VCaP (cell line): ENCODE measurements at regions not wholly inside any gene's neighbourhood (a gene's known extent, or its start where the extent isn't known, plus 50 kb on each side); places are given as distances from the start of the nearest gene placed in this dataset.

Source experiments
- H3K27ac ChIP-seq: fragments of 450-650 bp; 2 replicates; pipeline ENCODE4 v1.5.1; 2017
- TF ChIP-seq, protein P1 (sequence below): fragments of 450-650 bp; conservative IDR thresholded peaks from 2 replicates; pipeline ENCODE4 v1.5.1; 2017; ENCODE audit warnings: mild to moderate bottlenecking, moderate library complexity

DNA sequence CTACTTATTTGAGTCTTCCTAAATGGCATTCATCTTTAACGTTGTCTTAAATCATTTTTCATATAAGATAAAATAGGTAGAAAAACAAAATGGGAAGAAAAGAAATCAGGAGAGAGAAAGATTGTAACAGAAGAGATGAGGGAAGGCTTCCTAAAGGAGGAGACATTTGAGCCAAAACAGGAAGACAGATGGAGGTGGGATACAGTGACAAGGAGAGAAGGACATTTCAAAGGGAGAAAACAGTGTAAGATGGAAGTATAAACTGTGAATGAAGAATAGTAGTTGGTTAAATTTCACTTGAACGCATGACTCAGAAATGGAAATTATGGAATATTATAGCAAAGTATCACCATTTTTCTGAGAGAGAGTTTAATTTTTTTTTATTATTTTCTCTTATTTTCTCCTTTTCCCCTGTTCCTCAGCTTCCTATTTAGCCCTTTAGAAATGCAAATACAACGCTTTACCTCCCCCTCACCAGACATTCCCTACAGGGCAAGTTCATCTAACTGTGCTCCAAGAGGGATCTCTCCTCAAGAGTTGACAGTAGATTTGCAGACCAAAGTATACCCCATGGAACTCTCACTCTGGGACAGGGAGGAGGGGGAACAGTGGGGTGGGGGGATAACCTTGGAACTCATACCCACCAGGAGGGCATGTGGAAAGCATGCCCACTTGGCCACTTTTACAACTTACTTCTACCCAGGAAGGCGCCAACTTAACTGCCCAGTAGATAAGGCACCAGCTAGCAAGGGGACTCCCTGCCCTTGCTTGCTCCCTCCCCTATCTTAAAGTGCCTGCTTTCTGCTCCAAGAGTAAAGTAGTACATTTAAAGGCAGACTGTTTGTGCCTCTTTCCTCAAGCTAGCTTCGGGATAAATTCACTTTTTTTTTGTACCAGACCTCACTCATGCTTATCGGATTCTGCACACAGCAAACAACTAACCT lies 304.7 kb upstream of the POU5F2 start:
- TF ChIP-seq, protein P1, sequence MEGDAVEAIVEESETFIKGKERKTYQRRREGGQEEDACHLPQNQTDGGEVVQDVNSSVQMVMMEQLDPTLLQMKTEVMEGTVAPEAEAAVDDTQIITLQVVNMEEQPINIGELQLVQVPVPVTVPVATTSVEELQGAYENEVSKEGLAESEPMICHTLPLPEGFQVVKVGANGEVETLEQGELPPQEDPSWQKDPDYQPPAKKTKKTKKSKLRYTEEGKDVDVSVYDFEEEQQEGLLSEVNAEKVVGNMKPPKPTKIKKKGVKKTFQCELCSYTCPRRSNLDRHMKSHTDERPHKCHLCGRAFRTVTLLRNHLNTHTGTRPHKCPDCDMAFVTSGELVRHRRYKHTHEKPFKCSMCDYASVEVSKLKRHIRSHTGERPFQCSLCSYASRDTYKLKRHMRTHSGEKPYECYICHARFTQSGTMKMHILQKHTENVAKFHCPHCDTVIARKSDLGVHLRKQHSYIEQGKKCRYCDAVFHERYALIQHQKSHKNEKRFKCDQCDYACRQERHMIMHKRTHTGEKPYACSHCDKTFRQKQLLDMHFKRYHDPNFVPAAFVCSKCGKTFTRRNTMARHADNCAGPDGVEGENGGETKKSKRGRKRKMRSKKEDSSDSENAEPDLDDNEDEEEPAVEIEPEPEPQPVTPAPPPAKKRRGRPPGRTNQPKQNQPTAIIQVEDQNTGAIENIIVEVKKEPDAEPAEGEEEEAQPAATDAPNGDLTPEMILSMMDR = no peak
- no peak overlapping the region for H3K27ac ChIP-seq

DNA sequence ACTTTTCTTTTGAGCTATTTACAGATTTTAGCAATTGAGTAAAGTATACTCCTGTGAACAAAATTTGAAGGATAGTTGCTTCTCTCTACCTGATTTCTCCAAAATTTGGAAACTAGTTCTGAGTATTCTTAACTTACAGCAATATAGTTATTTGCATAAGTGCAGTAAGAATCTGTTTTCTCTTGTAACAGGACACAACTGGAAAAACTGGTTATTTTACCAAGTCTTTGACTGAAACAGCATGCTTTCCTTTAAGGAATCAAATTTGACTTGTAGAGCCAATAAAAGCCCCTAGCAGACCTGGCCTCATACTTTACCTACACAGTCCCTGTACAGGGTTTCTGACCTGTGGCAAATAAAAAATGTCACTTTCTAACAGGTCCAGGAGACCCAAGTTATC lies 301.9 kb upstream of the POU5F2 start:
- TF ChIP-seq, protein P1 = no peak
- H3K27ac ChIP-seq = no peak overlapping the region

DNA sequence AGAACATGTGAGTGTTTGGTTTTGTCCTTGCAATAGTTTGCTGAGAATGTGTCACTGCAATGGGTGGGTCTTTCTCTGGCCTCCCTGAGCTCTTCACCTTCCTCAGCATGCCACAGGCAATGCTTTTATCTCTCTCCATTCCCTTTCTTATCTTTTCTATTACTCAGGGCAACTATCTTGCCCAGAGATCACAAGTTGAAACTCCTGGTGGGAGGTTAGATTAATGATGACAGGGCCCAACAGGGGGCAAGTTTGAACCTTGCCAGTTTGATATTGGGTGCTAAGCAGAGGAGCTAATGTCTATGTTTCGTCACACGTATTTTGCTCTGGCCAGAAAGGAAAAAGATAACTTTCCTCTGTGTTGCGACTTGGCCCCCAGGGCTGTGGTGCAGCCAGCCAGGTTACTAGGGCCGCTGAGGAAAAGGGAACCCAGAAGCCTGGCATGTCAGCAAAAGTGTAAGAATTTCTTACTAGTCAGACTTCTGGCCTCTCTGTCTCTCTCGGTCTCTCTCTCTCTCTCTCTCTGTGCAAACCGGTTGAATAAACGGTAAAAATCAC lies 299.3 kb upstream of the POU5F2 start:
- H3K27ac ChIP-seq = no peak overlapping the region
- TF ChIP-seq, protein P1 = no peak

DNA sequence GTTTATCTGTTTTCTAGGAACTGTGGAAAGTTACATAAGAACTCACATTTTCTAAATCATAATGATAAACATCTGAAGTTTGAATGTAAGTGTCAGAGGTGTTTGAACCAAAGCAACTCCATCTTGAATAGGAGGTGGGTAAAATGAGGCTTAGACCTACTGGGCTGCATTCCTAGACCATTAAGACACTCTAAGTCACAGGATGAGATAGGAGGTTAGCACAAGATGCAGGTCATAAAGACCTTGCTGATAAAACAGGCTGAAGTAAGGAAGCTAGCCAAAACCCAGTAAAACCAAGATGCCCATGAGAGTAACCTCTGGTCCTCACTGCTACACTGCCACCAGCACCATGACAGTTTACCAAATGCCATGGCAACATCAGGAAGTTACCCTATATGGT lies 297.7 kb upstream of the POU5F2 start:
- TF ChIP-seq, protein P1 = no peak
- H3K27ac ChIP-seq = no peak overlapping the region

DNA sequence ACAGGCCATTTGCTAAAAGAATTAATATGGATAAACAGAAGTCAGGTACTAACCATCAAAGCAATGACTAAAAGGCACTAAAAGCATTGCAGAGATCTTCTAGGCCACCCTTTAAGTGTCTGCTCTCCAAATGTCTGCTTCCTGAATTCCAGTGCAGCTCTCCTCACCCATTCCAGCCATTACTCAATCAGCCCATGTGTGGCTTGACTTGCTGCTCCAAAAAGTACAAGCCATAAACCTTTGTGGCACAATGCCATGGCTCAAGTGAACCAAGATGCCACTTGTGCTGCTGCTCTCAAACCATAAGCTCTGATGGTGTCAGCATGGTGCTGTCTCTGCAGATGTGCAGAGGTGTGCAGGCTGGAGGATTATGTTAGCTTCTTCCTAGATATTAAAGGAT lies 290.2 kb upstream of the POU5F2 start:
- no peak overlapping the region for H3K27ac ChIP-seq
- TF ChIP-seq, protein P1 = no peak

DNA sequence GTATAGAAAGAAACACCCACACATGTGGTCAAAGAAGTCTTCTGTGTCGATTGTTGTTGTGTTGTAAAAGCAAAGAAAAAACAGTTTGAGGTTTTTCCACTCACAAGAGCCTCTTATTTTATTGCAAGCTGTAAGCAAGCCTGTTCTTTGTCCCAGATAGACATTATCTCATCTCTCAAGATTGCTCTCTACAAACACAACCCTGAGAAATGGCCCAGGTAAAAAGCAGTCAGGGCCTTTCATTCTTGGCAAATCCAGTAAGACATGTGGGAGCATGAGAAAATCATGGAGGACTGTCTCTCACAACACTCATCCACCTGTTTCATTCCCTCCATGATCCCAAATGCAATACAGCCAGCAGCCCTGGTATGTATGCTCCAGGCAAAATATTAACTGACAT lies 286.6 kb upstream of the POU5F2 start:
- no peak overlapping the region for H3K27ac ChIP-seq
- TF ChIP-seq, protein P1 = no peak

DNA sequence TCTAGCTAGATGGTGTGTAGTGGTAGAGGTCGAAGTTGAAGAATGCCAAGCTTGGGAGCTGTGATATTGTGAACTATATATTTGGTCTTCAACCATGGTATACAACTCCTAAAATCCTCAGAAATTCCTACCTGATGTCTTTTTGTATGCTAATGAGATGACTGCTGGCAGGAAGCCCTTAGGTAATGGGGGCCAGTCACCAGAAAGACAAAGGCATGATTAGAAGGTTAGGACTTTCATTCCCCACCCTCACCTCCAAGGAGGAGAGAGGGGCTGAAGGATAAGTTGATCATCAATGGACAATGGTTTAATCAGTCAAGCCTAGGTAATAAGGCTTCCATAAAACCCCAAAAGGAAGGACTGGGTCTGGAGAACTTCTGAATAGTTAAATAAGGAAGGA lies 285.7 kb upstream of the POU5F2 start:
- no peak overlapping the region for H3K27ac ChIP-seq
- TF ChIP-seq, protein P1 = no peak
